ENCODE measurements at regions not wholly inside any gene's neighbourhood (a gene's known extent, or its start where the extent isn't known, plus 50 kb on each side); places are given as distances from the start of the nearest gene placed in this dataset.

DNA sequence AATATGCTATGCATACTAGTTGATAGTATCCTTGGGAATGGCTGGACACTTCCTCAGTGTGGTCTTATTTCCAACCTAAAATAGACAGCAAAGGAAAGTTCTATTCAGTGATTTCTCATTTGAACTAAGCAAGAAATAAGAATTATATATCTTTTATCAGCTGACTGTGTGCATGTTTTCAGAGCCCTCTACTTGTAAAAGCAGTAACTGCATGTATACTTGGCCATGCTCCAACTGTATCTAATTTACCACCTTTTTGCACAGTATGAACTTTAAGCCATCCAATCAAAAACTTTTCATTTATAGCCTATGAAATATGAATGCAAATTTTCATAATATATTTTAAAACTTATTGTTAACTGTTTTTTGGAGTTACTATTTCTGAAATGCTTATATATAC, 136.4 kb upstream of the PCDH9 start:
- TF ChIP-seq, protein P1, sequence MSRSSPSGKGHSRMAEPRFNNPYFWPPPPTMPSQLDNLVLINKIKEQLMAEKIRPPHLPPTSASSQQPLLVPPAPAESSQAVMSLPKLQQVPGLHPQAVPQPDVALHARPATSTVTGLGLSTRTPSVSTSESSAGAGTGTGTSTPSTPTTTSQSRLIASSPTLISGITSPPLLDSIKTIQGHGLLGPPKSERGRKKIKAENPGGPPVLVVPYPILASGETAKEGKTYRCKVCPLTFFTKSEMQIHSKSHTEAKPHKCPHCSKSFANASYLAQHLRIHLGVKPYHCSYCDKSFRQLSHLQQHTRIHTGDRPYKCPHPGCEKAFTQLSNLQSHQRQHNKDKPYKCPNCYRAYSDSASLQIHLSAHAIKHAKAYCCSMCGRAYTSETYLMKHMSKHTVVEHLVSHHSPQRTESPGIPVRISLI (tag by site-specific recombination; IDR thresholded peaks at IDR 0.05), result no peak
- TF ChIP-seq, protein P2, sequence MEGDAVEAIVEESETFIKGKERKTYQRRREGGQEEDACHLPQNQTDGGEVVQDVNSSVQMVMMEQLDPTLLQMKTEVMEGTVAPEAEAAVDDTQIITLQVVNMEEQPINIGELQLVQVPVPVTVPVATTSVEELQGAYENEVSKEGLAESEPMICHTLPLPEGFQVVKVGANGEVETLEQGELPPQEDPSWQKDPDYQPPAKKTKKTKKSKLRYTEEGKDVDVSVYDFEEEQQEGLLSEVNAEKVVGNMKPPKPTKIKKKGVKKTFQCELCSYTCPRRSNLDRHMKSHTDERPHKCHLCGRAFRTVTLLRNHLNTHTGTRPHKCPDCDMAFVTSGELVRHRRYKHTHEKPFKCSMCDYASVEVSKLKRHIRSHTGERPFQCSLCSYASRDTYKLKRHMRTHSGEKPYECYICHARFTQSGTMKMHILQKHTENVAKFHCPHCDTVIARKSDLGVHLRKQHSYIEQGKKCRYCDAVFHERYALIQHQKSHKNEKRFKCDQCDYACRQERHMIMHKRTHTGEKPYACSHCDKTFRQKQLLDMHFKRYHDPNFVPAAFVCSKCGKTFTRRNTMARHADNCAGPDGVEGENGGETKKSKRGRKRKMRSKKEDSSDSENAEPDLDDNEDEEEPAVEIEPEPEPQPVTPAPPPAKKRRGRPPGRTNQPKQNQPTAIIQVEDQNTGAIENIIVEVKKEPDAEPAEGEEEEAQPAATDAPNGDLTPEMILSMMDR (tag by site-specific recombination; IDR thresholded peaks at IDR 0.05), result no peak
- no peak for TF ChIP-seq ZNF350 (tag by site-specific recombination; IDR thresholded peaks at IDR 0.05)
- TF ChIP-seq, protein P3, sequence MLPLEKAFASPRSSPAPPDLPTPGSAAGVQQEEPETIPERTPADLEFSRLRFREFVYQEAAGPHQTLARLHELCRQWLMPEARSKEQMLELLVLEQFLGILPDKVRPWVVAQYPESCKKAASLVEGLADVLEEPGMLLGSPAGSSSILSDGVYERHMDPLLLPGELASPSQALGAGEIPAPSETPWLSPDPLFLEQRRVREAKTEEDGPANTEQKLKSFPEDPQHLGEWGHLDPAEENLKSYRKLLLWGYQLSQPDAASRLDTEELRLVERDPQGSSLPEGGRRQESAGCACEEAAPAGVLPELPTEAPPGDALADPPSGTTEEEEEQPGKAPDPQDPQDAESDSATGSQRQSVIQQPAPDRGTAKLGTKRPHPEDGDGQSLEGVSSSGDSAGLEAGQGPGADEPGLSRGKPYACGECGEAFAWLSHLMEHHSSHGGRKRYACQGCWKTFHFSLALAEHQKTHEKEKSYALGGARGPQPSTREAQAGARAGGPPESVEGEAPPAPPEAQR (tag by site-specific recombination; IDR thresholded peaks at IDR 0.05), result no peak
- TF ChIP-seq MZF1 (tag by site-specific recombination; IDR thresholded peaks at IDR 0.05; ENCODE audit: borderline replicate concordance), result no peak
- TF ChIP-seq IKZF3 (tag by site-specific recombination; IDR thresholded peaks at IDR 0.05), result no peak
- no peak for TF ChIP-seq ZNF629 (tag by site-specific recombination; IDR thresholded peaks at IDR 0.05)
